Kidney epithelial cell (primary cell): ENCODE measurements at regions not wholly inside any gene's neighbourhood (a gene's known extent, or its start where the extent isn't known, plus 50 kb on each side); places are given as distances from the start of the nearest gene placed in this dataset.

ENCODE experiments used
- DNase-seq: peaks from one replicate; pipeline ENCODE4 v3.0.0-alpha.2; 2010; ENCODE audit warnings: low read depth
- H3K27me3 ChIP-seq: 2 replicates; pipeline ENCODE4 v1.6.0; 2011; ENCODE audit warnings: low read length; ENCODE audit not compliant: control insufficient read depth, insufficient read depth
- H3K36me3 ChIP-seq: 2 replicates; pipeline ENCODE4 v1.5.1; 2011; ENCODE audit warnings: low read length; ENCODE audit not compliant: control insufficient read depth, insufficient read depth
- H3K4me3 ChIP-seq: 2 replicates; pipeline ENCODE4 v1.5.1; 2011; ENCODE audit warnings: low read depth, mild to moderate bottlenecking, control low read depth, low read length
- CTCF ChIP-seq: IDR thresholded peaks from 2 replicates; pipeline ENCODE4 v1.5.1; 2011; ENCODE audit warnings: mild to moderate bottlenecking, moderate library complexity, low read length, control low read depth, inconsistent platforms; ENCODE audit not compliant: insufficient read depth, poor library complexity, severe bottlenecking

- no peak for DNase-seq
- H3K4me3 ChIP-seq = peak overlapping the region; percentile 30
- no peak for TF ChIP-seq CTCF
- no peaks in the 10 kb centered on the region for H3K27me3 ChIP-seq
- no peaks in the 10 kb centered on the region for H3K36me3 ChIP-seq
Measured at GRCh38 chrX:130523460-130524394, 121.9 kb downstream of the RBMX2 start.

GRCh38 chrX:130524476-130525194 lies 122.8 kb downstream of the RBMX2 start:
- DNase-seq = no peak
- Histone ChIP-seq H3K27me3 (no peaks in the 10 kb centered on the region), H3K4me3 (no peak overlapping the region), H3K36me3 (no peaks in the 10 kb centered on the region)
- no peak for TF ChIP-seq CTCF

GRCh38 chrX:130529531-130529930 lies 127.7 kb downstream of the RBMX2 start:
- Histone ChIP-seq H3K4me3 (no peak overlapping the region), H3K27me3 (no peaks in the 10 kb centered on the region), H3K36me3 (no peaks in the 10 kb centered on the region)
- no peak for TF ChIP-seq CTCF
- no peak for DNase-seq

GRCh38 chrX:130531066-130531465 lies 129.3 kb downstream of the RBMX2 start:
- Histone ChIP-seq H3K27me3 (no peaks in the 10 kb centered on the region), H3K36me3 (no peaks in the 10 kb centered on the region), H3K4me3 (no peak overlapping the region)
- TF ChIP-seq CTCF = no peak
- DNase-seq = no peak

GRCh38 chrX:130539721-130540321 lies 138.0 kb downstream of the RBMX2 start:
- H3K27me3 ChIP-seq = peaks cover 2% of the 10 kb centered on the region
- H3K36me3 ChIP-seq = no peaks in the 10 kb centered on the region
- H3K4me3 ChIP-seq = no peak overlapping the region
- peak; percentile 76 for TF ChIP-seq CTCF
- no peak for DNase-seq
